ENCODE measurements at regions not wholly inside any gene's neighbourhood (a gene's known extent, or its start where the extent isn't known, plus 50 kb on each side); places are given as distances from the start of the nearest gene placed in this dataset.
A peak's percentile ranks its signal among the peaks of the same experiment; 100 is the strongest.

- ChIA-PET CTCF (interaction anchor here (0.8 to 1.2 kb wide), 2 partner anchors 14 to 318 kb away, joined by 3 read pairs; no protein-coding TSS in a partner anchor), POLR2A (no interaction called here)
- no peak for TF ChIP-seq CTCF (IDR thresholded peaks at IDR 0.05; ENCODE audit: insufficient read depth, low read length, missing control alignments)
- peak; percentile 50 for DNase-seq (ENCODE audit: low read depth, low spot score)
- no peak overlapping the region for H3K4me3 ChIP-seq (ENCODE audit: low read depth, low read length)
These were observed 282.4 kb upstream of the TMEM132C start for GRCh38 chr12:127984386-127985055.

- no peak overlapping the region for H3K4me3 ChIP-seq (ENCODE audit: low read depth, low read length)
- peak; percentile 53 for DNase-seq (ENCODE audit: low read depth, low spot score)
- CTCF ChIA-PET = interaction anchor here (1.2 to 1.7 kb wide), 3 partner anchors 18 to 310 kb away, joined by 3 read pairs; no protein-coding TSS in a partner anchor
- TF ChIP-seq CTCF (IDR thresholded peaks at IDR 0.05; ENCODE audit: insufficient read depth, low read length, missing control alignments) = no peak
- POLR2A ChIA-PET = interaction anchor here (0.5 to 0.8 kb wide), 3 partner anchors 12 to 43 kb away, joined by 3 to 4 read pairs (median 3); no protein-coding TSS in a partner anchor
These were observed 279.6 kb upstream of the TMEM132C start for GRCh38 chr12:127987199-127987901.

- DNase-seq (ENCODE audit: low read depth, low spot score) = no peak
- POLR2A ChIA-PET = no interaction called here
- CTCF ChIA-PET = no interaction called here
These were observed 275.5 kb upstream of the TMEM132C start for GRCh38 chr12:127991485-127991884.

GRCh38 chr12:127998988-127999387 is 268.0 kb upstream of the TMEM132C start:
- ChIA-PET POLR2A (interaction anchor here (1.1 kb wide), 1 partner anchor 11 kb away, joined by 3 read pairs; no protein-coding TSS in a partner anchor), CTCF (no interaction called here)
- no peak overlapping the region for H3K4me3 ChIP-seq (ENCODE audit: low read depth, low read length)
- no peak for DNase-seq (ENCODE audit: low read depth, low spot score)
- no peak for TF ChIP-seq CTCF (IDR thresholded peaks at IDR 0.05; ENCODE audit: insufficient read depth, low read length, missing control alignments)

More at GRCh38 chr12:127991485-127991884, 275.5 kb upstream of the TMEM132C start:
- no peak overlapping the region for H3K4me3 ChIP-seq (ENCODE audit: low read depth, low read length)
- TF ChIP-seq CTCF (IDR thresholded peaks at IDR 0.05; ENCODE audit: insufficient read depth, low read length, missing control alignments) = no peak

- POLR2A ChIA-PET = no interaction called here
- CTCF ChIA-PET = interaction anchor here (1.6 kb wide), 1 partner anchor 11 kb away, joined by 4 read pairs; no protein-coding TSS in a partner anchor
- DNase-seq (ENCODE audit: low read depth, low spot score) = no peak
- TF ChIP-seq CTCF (IDR thresholded peaks at IDR 0.05; ENCODE audit: insufficient read depth, low read length, missing control alignments) = no peak
- H3K4me3 ChIP-seq (ENCODE audit: low read depth, low read length) = no peak overlapping the region
These were observed 262.5 kb upstream of the TMEM132C start for GRCh38 chr12:128004383-128004938.

DNA sequence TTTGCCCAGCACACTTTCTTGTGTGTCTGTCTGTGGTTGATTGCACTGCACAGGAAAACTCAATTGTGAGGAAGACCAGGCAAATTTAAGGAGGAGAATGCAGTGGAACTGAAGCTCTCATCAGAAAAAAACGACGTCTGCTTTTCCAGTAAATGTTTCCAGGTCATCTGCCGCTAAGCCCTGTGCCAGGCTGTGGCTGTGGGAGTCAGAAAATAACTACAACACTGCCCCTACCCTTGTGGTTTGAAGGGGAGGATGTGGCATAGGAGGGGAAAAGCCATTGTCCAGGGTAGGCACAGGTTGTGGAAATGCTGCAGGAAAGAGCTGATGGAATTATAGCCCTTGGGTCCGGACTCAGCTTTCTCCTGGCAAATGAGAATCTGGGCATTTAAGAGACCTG is 259.7 kb upstream of the TMEM132C start:
- no peak for TF ChIP-seq CTCF (IDR thresholded peaks at IDR 0.05; ENCODE audit: insufficient read depth, low read length, missing control alignments)
- no peak for DNase-seq (ENCODE audit: low read depth, low spot score)
- ChIA-PET POLR2A (no interaction called here), CTCF (no interaction called here)
- H3K4me3 ChIP-seq (ENCODE audit: low read depth, low read length) = no peak overlapping the region
